ENCODE measurements at regions not wholly inside any gene's neighbourhood (a gene's known extent, or its start where the extent isn't known, plus 50 kb on each side); places are given as distances from the start of the nearest gene placed in this dataset.

DNA sequence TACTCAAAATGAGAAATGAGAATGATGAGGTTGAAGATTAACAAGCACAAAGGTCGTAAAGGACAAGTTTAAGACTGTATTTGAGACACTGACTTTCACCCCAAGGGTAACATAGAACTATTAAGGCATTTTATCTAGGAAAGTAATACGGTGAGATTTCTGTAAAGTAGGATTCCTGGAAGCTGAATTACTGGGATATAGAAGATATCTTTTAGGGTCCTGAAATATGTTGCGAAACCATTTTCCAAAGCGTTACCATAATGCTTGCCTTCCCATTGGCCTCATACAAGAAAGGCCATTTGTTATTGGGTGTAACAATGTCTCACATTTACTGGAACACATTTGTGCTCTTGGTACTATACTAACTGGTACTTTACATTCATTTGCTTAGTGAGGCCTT is 1185.9 kb upstream of the TENM4 start:
- DNase-seq: no peak

DNA sequence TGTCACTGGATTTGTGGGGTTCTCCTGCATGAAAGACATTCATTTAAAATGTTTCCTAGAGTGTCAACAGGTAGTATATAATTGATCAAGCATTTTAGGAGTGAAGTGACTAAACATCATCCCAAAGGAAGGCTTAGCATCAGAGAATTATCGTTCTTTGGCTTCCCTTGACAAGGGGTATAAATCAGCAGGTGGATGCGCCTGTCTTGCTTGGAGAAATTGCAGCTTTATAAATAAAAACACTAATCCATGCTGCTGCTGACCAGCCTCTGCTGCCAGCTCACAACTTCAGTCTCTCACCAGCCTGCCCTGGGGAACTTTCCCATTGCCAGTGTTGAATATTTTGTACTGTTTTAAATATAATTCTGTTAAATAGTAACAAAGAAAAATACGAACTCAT is 1184.7 kb upstream of the TENM4 start:
- DNase-seq: no peak

DNA sequence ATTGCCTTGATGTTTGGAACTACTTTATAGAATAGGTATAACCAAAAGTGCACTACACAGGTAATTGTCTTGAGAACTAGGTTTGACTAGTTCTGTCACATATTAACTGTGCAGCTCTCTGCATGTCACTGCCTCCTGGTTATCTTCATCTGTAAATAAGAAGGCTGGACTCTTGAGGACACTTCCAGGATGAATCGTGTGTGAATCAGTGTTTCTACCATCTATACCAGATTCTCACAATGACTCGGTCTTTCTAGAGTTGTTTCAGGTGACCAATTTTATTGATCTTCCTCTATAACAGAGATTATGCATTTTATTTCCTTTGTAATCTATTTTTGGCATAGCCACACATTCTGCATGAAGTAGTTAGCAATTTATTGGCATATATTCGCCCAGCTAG is 1181.0 kb upstream of the TENM4 start:
- no peak for DNase-seq

DNA sequence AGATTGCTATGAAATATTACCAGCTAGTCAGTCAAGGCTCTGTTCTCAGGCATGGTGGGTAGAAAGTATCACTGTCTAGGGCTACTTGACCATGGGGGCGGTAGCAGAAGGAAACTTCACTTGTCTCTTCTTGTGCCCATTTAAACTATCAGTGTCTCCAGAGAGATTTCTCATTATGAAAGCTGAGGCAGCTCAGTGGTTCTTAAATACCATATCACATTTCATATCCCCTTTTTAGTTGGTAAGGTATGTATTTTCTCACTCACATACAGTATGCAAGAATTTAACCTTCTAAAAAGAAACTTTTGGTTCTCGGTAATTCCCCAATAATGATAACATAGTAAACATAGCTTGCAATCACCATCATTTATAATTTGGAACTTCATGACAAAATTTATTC is 1180.0 kb upstream of the TENM4 start:
- no peak for DNase-seq

DNA sequence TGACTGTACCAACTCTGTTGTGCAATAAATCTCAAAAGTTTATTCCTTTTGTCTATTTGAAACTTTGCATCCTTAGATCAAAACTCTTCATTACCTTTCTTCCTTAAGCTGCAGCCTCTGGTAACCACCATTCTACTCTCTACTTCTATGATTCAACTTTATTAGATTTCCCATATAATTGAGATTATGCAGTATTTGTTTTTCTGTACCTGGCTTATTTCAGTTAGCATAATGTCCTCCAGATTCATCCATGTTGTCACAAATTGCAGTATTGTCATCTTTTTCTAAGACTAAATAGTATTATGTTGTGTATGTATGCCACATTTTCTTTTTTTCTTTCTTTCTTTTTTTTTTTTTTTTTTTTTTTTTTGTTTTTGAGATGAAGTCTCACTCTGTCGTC is 1176.3 kb upstream of the TENM4 start:
- no peak for DNase-seq

DNA sequence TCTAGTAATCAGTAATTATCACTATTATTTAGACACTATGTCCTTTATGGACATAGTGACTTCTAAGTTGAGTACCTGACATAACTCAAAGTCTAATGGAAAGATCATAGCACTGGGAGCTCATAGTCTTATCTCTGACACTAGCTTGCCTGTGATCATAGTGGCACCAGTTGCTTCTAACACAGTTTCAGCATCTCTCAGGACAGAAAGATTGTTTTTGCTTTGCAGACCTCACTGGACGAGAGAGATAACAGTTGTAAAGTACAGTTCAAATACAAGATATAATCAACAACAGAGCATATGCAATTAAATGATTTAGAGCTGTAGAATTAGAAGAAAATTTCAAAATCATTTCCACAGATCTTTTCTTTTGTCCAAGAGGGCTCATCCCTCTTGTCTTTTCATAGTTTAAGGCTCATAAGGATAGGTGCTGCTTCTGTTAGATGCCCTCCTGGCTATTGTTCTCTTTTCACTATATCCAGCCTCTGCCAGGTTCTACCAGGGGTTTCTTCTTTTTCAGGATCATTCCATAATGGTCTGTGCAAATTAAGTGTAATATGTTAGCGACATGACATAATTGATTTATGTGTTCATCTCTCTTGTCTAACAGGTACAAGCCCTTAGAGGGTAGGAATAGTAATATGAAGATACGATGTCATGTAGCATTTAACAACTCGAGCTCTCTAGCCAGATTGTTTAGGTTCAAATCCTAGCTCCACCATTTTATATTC is 1175.4 kb upstream of the TENM4 start:
- no peak for DNase-seq

DNA sequence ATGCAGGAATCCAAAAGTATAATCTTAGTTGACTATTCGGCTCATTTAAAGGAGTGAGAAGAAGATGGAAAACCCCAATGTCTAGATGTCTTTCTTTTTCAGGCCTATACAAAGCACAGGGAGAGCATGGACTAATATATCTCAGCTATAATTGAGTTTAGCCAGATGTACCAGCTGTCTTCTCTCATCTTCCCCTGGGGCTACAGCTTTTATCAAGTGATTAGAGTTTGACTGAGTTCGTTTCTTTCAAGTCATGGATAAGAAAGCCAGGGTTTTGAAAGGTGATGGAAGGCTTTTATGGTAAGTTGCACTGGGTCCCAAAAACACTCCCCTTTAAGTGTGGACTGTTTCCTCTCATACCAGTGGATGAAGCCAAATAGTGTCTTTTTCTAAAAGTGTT is 1172.8 kb upstream of the TENM4 start:
- DNase-seq: no peak

DNA sequence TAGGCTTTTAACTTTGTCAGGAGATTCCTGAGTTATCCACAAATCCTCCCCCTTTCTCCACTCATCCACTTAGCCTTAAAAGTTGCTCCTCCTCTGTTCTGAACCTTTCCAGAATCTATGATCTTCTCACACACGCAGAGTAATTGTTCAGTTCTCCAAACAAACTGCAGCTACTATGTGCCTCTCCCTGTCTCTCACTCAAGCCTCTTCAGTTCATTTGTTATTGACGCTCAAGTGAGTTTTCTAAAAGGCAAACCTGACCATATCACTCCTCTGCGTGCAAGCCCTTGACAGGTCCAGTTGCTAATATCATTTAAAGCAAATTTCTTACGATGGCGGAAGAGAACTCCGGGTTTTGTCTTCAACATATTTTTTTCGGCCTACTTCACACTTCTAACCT is 1169.7 kb upstream of the TENM4 start:
- no peak for DNase-seq

DNA sequence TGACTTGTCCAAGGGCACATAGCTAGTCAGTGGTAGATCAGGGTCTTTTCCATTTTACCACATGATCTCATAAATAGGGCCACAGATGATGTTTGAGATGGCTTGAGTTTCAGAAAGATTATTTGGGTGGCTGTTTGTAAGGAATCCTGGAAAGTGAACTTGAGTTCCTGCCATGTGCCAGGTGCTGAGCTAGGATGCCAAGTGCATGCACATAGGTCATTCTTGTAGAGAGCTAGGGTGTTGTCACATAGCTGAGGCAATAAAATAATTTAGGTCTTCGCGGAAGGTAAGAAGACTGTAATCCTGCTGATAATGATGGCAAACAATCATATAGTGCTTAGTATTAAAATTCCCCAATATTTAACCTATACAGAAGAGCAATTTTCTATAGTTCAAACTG is 1162.6 kb upstream of the TENM4 start:
- no peak for DNase-seq

DNA sequence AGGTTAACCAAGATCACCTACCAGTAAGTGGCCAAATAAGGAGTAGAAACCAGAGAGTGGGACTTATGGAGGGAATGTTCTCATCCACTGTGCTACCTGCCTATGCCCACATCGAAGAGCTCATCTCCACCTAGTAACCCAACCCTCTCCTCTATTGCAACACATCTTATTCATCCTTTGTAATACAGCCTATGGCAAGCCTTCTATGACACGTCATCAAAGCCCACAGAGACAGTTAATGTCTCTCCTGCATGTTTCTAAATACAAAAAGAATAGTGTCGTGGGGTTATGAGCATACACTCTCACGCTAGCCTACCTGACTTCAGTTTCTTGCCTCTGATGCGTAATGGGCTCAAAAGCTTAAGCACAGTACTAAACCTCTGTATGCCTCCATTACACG is 1158.1 kb upstream of the TENM4 start:
- DNase-seq: no peak

DNA sequence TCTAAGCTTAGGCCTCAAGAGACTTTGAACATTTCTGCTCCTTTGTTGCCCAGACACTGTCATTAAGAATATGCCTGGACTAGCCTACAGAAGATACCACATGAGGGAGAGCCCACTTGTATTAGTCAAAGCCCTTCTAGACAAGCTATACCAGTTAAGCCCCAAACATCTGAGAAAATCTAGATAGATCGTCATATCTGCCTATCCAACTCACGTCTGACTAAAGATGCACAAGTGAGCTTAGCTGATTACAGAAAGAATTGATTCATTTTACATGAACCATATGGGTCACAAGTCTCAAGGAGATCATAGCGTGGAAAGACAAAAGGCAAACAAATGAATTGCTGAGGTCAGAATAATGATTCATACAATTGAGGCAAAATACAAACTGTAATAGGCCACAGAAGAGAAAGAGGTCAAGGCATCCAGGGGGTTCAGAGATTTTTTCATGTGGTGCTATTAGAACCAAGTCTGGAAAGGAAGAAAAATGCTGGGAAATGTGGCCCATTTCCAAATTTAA is 1155.5 kb upstream of the TENM4 start:
- DNase-seq: no peak

DNA sequence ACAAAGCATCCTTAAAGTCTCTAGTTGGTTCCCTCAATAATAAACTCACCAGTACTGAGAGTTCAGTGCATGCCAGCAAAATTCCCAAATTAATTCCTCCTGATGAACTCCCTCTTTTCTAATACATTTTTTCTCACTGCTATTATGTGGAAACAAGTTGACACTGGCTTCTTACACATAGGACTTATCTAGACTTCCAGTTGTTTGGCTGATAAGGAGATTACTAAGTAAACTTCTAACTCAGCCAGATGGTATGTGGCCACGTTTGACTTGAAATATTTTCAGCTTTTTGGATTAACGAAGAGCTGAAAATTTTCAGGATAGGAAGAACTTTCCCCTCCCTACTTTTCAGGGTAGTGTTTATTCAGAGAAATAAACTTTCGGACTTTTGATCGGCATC is 1154.2 kb upstream of the TENM4 start:
- no peak for DNase-seq

DNA sequence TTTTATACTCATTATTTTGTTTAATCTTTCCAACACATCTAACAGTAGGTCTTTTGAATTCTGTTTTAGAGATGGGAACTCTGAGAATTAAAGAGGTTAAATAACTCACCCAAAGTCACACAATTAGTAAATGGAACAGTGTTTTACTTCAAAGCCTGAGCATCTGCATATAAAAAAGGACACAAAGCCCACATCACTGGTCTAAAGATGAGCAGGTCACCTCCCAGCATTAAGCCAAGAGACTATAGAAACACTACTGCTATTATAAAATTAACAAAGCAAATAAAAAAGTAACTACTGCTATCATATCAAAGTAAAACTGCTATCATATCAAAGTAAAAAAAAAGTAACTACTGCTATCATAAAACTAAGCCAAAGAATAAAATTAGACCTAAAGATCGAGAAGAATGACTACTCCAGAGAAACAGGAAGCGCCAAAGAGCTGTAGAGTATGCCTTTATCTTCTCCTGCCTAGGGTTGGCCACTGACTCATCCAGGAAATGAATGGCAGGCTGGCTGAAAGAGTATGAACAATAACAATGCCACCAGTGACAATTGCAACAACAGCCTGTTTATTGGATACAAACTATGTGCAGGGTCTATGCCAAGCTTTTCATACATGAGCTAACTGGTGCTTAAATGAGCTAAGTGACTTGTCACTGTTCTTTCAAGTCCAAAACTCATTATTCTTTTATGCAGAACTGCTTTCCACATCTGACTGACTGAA is 1153.0 kb upstream of the TENM4 start:
- DNase-seq: no peak

DNA sequence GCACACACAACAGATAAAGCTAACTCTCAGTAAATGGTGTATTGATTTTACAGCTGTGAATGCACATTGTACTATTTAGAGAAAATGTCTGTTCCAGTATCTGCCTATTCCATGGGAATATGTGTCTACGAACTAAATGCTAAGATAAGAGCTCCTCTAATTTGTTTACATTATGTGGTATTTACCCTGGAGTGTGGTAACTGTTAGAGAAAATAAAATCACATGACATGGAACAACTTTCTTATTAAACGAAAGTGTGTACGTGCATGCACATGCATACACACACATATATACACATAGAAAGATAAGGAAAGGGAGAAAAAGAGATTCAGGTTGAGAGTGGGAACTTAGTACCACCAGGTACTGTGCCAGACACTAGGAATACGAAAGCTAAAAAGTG is 1151.7 kb upstream of the TENM4 start:
- DNase-seq: no peak

DNA sequence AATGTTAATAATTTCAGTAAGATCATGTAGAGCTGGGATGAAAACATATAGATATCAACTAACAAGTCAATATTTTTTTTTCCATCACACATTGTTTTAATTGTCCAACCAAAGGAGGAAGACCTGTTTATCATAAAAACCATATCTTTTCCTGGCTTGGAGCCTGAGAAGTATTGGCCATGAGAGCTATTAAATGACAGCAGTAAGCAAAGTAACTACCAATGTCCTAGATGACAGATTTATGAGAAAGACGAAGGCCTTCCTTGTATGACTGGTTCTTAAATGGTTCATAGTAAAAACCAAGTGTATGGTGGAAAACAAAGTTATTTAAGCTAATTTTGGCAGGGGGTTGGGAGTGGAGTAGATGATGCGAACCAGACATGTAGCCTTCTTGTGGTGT is 1147.1 kb upstream of the TENM4 start:
- DNase-seq: no peak

DNA sequence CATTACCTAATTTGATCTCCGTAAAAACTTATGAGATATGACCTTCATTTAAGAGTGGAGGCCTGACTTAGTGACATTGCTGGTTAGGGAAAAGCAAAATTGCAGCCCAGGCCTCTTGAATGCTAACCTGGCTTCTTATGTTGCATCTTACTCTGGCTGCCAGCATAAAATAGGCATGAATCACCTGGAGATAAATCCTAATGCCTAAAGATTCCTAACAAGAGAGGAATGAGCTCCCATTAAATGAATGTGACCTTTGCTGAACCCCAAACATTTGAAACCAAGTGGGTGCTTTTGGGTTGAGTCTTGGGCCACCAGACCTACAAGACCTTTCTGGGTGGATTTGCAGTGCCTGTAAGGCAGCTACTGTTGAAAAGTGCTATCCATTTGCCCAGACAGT is 1145.6 kb upstream of the TENM4 start:
- no peak for DNase-seq

DNA sequence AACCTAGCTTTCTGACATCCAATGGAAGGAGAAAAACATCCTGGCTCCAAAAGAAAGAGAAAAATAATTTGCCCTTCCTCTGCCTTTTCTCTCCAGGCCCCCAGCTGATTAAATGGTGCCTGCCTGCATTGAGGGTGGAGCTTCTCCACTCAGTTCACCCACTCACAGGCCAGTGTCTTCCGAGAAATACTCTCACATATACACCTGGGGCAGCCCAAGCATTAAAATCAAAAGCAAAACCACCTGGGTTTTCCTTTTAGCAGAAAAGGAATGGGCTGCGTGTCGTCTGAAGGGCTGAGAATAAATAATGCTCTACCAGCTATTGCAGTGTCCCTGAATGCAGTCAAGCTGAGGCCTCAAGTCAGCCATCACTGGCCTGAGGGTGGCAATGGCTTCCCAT is 1143.8 kb upstream of the TENM4 start:
- DNase-seq: no peak

DNA sequence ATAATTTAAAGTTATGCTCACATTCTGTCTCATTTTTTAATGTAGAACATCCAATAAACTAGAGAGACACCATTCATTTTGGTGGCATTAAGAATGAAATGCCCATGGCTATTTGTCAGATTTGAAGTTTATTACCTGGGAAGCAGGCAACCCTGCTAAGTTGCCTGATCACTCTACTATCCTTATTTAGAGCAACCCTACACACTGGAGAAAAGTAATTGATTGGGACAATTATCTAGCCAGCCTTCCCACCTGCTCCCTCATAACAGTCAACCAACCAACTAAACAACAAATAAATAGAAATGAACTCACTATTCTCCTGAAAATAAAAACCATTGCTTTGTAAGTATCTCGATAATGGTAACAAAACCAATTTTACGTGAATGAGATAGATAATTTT is 1129.0 kb upstream of the TENM4 start:
- no peak for DNase-seq

DNA sequence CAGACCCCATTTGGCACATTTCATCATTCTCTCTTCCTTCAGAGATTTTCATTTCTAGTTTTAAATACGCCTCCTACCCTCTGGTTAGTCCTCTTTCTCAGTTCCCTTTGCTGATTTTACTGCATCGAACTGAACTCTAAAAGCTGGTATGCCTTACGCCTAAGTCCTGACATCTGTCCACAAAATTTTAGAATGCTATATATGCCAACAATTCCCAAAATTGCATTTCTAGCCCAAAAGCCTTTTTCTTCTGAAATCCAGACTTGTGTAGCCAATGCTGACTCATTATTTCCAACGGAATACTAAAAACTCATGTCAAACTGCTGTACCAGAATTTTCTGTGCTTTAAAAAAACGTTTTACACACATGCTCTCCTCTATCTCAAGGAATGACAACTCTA is 1124.4 kb upstream of the TENM4 start:
- no peak for DNase-seq

DNA sequence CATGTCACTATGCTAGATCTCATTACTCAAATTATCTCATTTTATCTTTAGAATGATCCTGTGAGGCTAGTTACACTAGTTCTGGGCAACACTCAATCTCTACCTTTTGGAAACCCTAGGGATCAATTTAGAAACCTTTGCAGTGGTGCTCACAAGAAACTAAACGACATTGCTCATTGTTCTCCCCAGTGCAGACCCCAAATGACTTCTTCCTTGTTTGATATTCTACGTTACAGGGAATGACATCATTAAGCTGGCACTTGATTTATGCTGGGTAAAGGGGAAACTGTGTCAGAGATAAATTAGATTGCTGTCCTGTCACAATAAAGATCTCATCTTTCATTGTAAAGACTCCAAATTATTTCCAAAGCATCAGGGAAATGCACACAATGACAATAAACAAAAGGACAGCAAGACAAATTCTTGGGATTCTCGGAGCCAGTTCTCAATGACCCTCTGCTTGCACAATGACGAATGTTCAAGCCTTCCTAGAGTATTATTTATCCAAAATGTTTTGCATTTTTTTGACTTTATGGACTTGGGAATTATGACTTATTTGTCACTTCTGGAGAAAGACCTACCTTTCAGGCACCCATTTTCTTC is 1121.8 kb upstream of the TENM4 start:
- no peak for DNase-seq

DNA sequence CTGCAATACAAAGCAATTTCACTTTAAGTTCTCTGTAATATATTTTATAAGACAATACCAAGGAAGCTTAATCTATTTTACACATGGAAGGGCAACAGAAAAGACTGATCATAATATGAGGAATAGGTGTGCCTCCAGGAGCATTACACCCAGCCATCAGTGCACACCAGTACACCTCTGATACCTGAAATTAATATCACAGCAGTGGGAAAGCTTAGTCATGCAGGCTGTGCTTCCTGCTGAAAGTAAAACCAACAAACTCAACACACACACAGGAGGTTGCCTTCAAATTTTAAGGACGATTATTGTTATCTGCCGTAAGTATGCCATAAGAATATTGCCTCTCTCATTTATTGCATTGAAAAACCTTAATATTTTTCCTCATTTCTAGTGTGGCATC is 1119.1 kb upstream of the TENM4 start:
- no peak for DNase-seq

DNA sequence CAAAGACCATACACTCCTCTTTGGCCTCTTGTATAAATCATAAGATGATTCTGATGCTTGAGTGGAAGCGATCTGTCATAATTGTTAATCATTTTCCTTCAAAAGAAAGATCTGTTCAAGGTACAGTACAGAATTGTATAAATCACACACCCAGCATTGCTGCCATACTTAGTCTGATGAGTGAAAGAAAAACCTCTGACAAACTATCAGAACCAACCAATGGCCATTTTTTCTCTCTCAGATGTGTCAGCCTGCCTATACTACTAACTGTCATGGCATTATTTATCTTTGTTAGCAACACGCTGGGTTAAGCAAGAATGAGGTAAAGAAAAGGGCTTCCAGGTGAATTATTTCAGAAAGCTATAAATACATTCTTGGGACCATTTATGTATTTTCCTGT is 1112.7 kb upstream of the TENM4 start:
- DNase-seq: no peak

DNA sequence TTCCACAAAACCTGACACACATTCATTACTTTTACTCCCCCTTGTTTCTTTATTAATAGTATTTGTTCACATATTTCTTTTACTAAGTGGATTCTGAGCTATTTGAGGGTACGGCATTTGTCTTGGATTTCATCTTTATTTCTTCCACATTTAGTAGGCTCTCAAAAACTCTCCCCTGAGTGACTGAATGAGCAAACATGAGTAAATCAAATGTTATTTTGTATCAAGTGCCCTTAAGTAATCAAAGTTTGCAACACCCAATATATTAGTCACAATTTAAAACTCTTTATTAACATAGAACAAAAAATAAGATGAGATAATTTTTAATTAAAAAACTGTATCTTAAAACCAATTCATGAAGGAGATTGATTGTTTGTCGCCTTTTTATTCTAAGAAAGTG is 1101.9 kb upstream of the TENM4 start:
- no peak for DNase-seq

DNA sequence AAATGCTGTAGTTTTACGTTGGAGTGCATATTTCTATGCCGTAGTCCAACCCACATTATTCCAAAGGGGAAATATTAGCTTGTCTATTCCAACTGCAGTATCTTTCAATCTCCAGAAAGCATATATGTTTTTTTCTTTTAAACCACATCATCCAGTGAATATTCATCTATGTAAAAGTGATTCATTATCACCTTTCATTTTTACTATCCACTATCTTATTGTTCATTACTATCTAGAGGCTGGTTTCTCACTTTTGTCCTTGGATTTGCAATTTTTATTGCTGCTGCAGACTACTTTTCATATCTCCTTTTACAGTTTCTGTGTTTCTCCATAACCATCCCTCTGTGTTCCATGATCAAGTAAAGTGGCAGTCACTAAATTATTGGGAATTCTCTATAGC is 1097.2 kb upstream of the TENM4 start:
- DNase-seq: no peak

Measured in activated CD4-positive, alpha-beta T cell treated with anti-CD3 and anti-CD28 coated beads for 4 hours (primary cell).